ENCODE measurements at regions not wholly inside any gene's neighbourhood (a gene's known extent, or its start where the extent isn't known, plus 50 kb on each side); places are given as distances from the start of the nearest gene placed in this dataset.
"Not testable (repeated sequence)": the region's sequence is repeated elsewhere in the genome, so short reads cannot be mapped to it uniquely, and the experiment has no call there.

GRCh38 chr22:23501261-23501619, 78.8 kb downstream of the IGLL1 start:
- no peak overlapping the region for H3K4me3 ChIP-seq
- H3K36me3 ChIP-seq: no peaks in the 10 kb centered on the region
- no peak overlapping the region for H3K27ac ChIP-seq
- H3K4me1 ChIP-seq: peaks cover 65% of the 10 kb centered on the region
- H3K4me2 ChIP-seq: no peak overlapping the region
- no peak overlapping the region for H3K9ac ChIP-seq
- H3K27me3 ChIP-seq: no peaks in the 10 kb centered on the region
- no peaks in the 10 kb centered on the region for H4K20me1 ChIP-seq
- TF ChIP-seq Cebpa-rat (IDR thresholded peaks at IDR 0.05): no peak
- H3K9me3 ChIP-seq: no peaks in the 10 kb centered on the region

- TF ChIP-seq Cebpa-rat (IDR thresholded peaks at IDR 0.05): no peak
- H3K9me3 ChIP-seq: no peaks in the 10 kb centered on the region
- no peak overlapping the region for H3K9ac ChIP-seq
- no peak overlapping the region; the same call in 1 of the 2 replicates for H3K4me2 ChIP-seq
- no peak overlapping the region for H3K4me3 ChIP-seq
- H3K27ac ChIP-seq: no peak overlapping the region
- H4K20me1 ChIP-seq: no peaks in the 10 kb centered on the region
- peaks cover 70% of the 10 kb centered on the region for H3K4me1 ChIP-seq
- no peaks in the 10 kb centered on the region for H3K27me3 ChIP-seq
- no peaks in the 10 kb centered on the region for H3K36me3 ChIP-seq
Measured at GRCh38 chr22:23500508-23501260, 79.4 kb downstream of the IGLL1 start.

- H3K9ac ChIP-seq: no peak overlapping the region
- H3K4me3 ChIP-seq: no peak overlapping the region
- H4K20me1 ChIP-seq: no peaks in the 10 kb centered on the region
- H3K36me3 ChIP-seq: no peaks in the 10 kb centered on the region
- peaks cover 69% of the 10 kb centered on the region for H3K4me1 ChIP-seq
- no peak overlapping the region; the same call in 1 of the 2 replicates for H3K4me2 ChIP-seq
- H3K9me3 ChIP-seq: no peaks in the 10 kb centered on the region
- H3K27ac ChIP-seq: no peak overlapping the region
- no peaks in the 10 kb centered on the region for H3K27me3 ChIP-seq
- no peak for TF ChIP-seq Cebpa-rat (IDR thresholded peaks at IDR 0.05)
Measured at GRCh38 chr22:23499845-23500500, 80.1 kb downstream of the IGLL1 start.

GRCh38 chr22:23498811-23499798, 81.0 kb downstream of the IGLL1 start:
- TF ChIP-seq Cebpa-rat (IDR thresholded peaks at IDR 0.05): no peak
- Histone ChIP-seq H3K9me3 (no peaks in the 10 kb centered on the region), H3K4me1 (peaks cover 67% of the 10 kb centered on the region), H3K4me2 (no peak overlapping the region; the same call in 1 of the 2 replicates), H3K27me3 (no peaks in the 10 kb centered on the region), H4K20me1 (no peaks in the 10 kb centered on the region), H3K4me3 (no peak overlapping the region), H3K9ac (no peak overlapping the region), H3K36me3 (no peaks in the 10 kb centered on the region), H3K27ac (no peak overlapping the region)

GRCh38 chr22:23497889-23498288, 82.2 kb downstream of the IGLL1 start:
- H3K4me3 ChIP-seq, H3K36me3 ChIP-seq, H3K9ac ChIP-seq, H3K4me2 ChIP-seq, H3K9me3 ChIP-seq, H3K27me3 ChIP-seq, H4K20me1 ChIP-seq: not testable (repeated sequence)
- Histone ChIP-seq H3K27ac (0 out of 2 replicates have a peak overlapping the region, but pooled peaks have one; percentile 18), H3K4me1 (peaks cover 65% of the 10 kb centered on the region)

- Histone ChIP-seq H3K4me3 (no peak overlapping the region), H3K4me2 (no peak overlapping the region; the same call in 1 of the 2 replicates), H3K27ac (0 out of 2 replicates have a peak overlapping the region, but pooled peaks have one; percentile 18), H3K4me1 (peaks cover 68% of the 10 kb centered on the region), H3K9me3 (no peaks in the 10 kb centered on the region), H4K20me1 (no peaks in the 10 kb centered on the region), H3K36me3 (no peaks in the 10 kb centered on the region), H3K27me3 (no peaks in the 10 kb centered on the region), H3K9ac (no peak overlapping the region)
- TF ChIP-seq Cebpa-rat (IDR thresholded peaks at IDR 0.05): no peak
Measured at GRCh38 chr22:23497016-23497885, 82.8 kb downstream of the IGLL1 start.

- Histone ChIP-seq H3K4me2 (peak overlapping the region; percentile 70), H3K27me3 (no peaks in the 10 kb centered on the region), H3K9me3 (no peaks in the 10 kb centered on the region), H4K20me1 (no peaks in the 10 kb centered on the region), H3K4me1 (peaks cover 77% of the 10 kb centered on the region), H3K36me3 (no peaks in the 10 kb centered on the region), H3K27ac (peak overlapping the region; percentile 55), H3K4me3 (no peak overlapping the region), H3K9ac (no peak overlapping the region)
- no peak for TF ChIP-seq Cebpa-rat (IDR thresholded peaks at IDR 0.05)
Measured at GRCh38 chr22:23496445-23496833, 83.7 kb downstream of the IGLL1 start.

GRCh38 chr22:23495614-23496444, 84.3 kb downstream of the IGLL1 start:
- peaks cover 78% of the 10 kb centered on the region for H3K4me1 ChIP-seq
- H4K20me1 ChIP-seq: no peaks in the 10 kb centered on the region
- peak overlapping the region; percentile 70 for H3K4me2 ChIP-seq
- H3K36me3 ChIP-seq: no peaks in the 10 kb centered on the region
- no peaks in the 10 kb centered on the region for H3K9me3 ChIP-seq
- H3K27ac ChIP-seq: peak overlapping the region; percentile 55
- H3K27me3 ChIP-seq: no peaks in the 10 kb centered on the region
- H3K9ac ChIP-seq: peak overlapping the region; percentile 29; the same call in 1 of the 2 replicates
- H3K4me3 ChIP-seq: no peak overlapping the region
- no peak for TF ChIP-seq Cebpa-rat (IDR thresholded peaks at IDR 0.05)

Measured in BLaER1 (cell line).